ENCODE measurements at regions not wholly inside any gene's neighbourhood (a gene's known extent, or its start where the extent isn't known, plus 50 kb on each side); places are given as distances from the start of the nearest gene placed in this dataset.

- DNase-seq: no peak
These were observed 739.9 kb downstream of the XPNPEP1 start for GRCh38 chr10:109183366-109183765.

GRCh38 chr10:109178591-109178990, 744.7 kb downstream of the XPNPEP1 start:
- no peak for DNase-seq

GRCh38 chr10:109174526-109174925, 748.8 kb downstream of the XPNPEP1 start:
- DNase-seq: no peak

- no peak for DNase-seq
These were observed 749.4 kb downstream of the XPNPEP1 start for GRCh38 chr10:109173937-109174336.

GRCh38 chr10:109173121-109173520, 750.2 kb downstream of the XPNPEP1 start:
- no peak for DNase-seq

- DNase-seq: no peak
These were observed 756.4 kb downstream of the XPNPEP1 start for GRCh38 chr10:109166935-109167334.

GRCh38 chr10:109159351-109159750, 764.0 kb downstream of the XPNPEP1 start:
- DNase-seq: no peak

- no peak for DNase-seq
These were observed 766.9 kb downstream of the XPNPEP1 start for GRCh38 chr10:109156396-109156795.

GRCh38 chr10:109149666-109150350, 773.5 kb downstream of the XPNPEP1 start:
- no peak for DNase-seq

- DNase-seq: no peak
These were observed 795.9 kb downstream of the XPNPEP1 start for GRCh38 chr10:109127363-109127762.

GRCh38 chr10:109126541-109126940, 796.8 kb downstream of the XPNPEP1 start:
- no peak for DNase-seq

- DNase-seq: no peak
These were observed 797.3 kb downstream of the XPNPEP1 start for GRCh38 chr10:109126016-109126415.

- no peak for DNase-seq
These were observed 808.1 kb downstream of the XPNPEP1 start for GRCh38 chr10:109115179-109115578.

- DNase-seq: no peak
These were observed 808.7 kb downstream of the XPNPEP1 start for GRCh38 chr10:109114579-109114978.

GRCh38 chr10:109106604-109107003, 816.7 kb downstream of the XPNPEP1 start:
- DNase-seq: no peak

GRCh38 chr10:109105725-109106124, 817.6 kb downstream of the XPNPEP1 start:
- no peak for DNase-seq

- DNase-seq: no peak
These were observed 818.5 kb downstream of the XPNPEP1 start for GRCh38 chr10:109104806-109105205.

- no peak for DNase-seq
These were observed 820.0 kb downstream of the XPNPEP1 start for GRCh38 chr10:109103278-109103677.

GRCh38 chr10:109089779-109090178, 833.5 kb downstream of the XPNPEP1 start:
- DNase-seq: no peak

- no peak for DNase-seq
These were observed 851.8 kb downstream of the XPNPEP1 start for GRCh38 chr10:109071539-109071938.

GRCh38 chr10:109070492-109070891, 852.8 kb downstream of the XPNPEP1 start:
- DNase-seq: no peak

GRCh38 chr10:109067031-109067430, 856.3 kb downstream of the XPNPEP1 start:
- DNase-seq: no peak

GRCh38 chr10:109065821-109066220, 857.5 kb downstream of the XPNPEP1 start:
- no peak for DNase-seq

- no peak for DNase-seq
These were observed 860.9 kb downstream of the XPNPEP1 start for GRCh38 chr10:109062371-109062770.

GRCh38 chr10:109055243-109055642, 868.1 kb downstream of the XPNPEP1 start:
- DNase-seq: no peak

All from hematopoietic multipotent progenitor cell treated with erythropoietin and hydrocortisone succinate and interleukin-3 and kit ligand, for 6 days (in vitro differentiated cells).